HK-2 (cell line): ENCODE measurements at regions not wholly inside any gene's neighbourhood (a gene's known extent, or its start where the extent isn't known, plus 50 kb on each side); places are given as distances from the start of the nearest gene placed in this dataset.
A peak's percentile ranks its signal among the peaks of the same experiment; 100 is the strongest.
"Not testable (repeated sequence)": the region's sequence is repeated elsewhere in the genome, so short reads cannot be mapped to it uniquely, and the experiment has no call there.

Experiments
- DNase-seq: peaks from one replicate; pipeline ENCODE4 v3.0.0-alpha.2; 2018; ENCODE audit not compliant: unreplicated experiment

GRCh38 chr2:44086629-44087028 lies 82.0 kb upstream of the PPM1B start:
- DNase-seq: no peak

GRCh38 chr2:44087036-44087713 lies 81.5 kb upstream of the PPM1B start:
- peak; percentile 87 for DNase-seq

- DNase-seq: no peak
These were observed 81.0 kb upstream of the PPM1B start for GRCh38 chr2:44087714-44088092.

- DNase-seq: not testable (repeated sequence)
These were observed 76.2 kb upstream of the PPM1B start for GRCh38 chr2:44092519-44092918.

- DNase-seq: no peak
These were observed 74.7 kb upstream of the PPM1B start for GRCh38 chr2:44093970-44094369.

GRCh38 chr2:44097322-44097907 lies 71.3 kb upstream of the PPM1B start:
- DNase-seq: no peak

GRCh38 chr2:44098050-44098449 lies 70.6 kb upstream of the PPM1B start:
- no peak for DNase-seq

GRCh38 chr2:44098891-44099290 lies 69.8 kb upstream of the PPM1B start:
- DNase-seq: no peak

- peak; percentile 76 for DNase-seq
These were observed 68.3 kb upstream of the PPM1B start for GRCh38 chr2:44100351-44100750.

GRCh38 chr2:44101246-44101645 lies 67.4 kb upstream of the PPM1B start:
- no peak for DNase-seq

GRCh38 chr2:44102790-44103562 lies 65.7 kb upstream of the PPM1B start:
- DNase-seq: no peak

- no peak for DNase-seq
These were observed 65.0 kb upstream of the PPM1B start for GRCh38 chr2:44103639-44104038.

GRCh38 chr2:44104855-44105271 lies 63.8 kb upstream of the PPM1B start:
- DNase-seq: no peak

- DNase-seq: not testable (repeated sequence)
These were observed 62.2 kb upstream of the PPM1B start for GRCh38 chr2:44106509-44106908.

GRCh38 chr2:44107086-44107740 lies 61.5 kb upstream of the PPM1B start:
- no peak for DNase-seq

- DNase-seq: no peak
These were observed 60.7 kb upstream of the PPM1B start for GRCh38 chr2:44107974-44108373.

GRCh38 chr2:44109166-44109565 lies 59.5 kb upstream of the PPM1B start:
- DNase-seq: no peak

- DNase-seq: no peak
These were observed 58.2 kb upstream of the PPM1B start for GRCh38 chr2:44110444-44110843.

GRCh38 chr2:44112096-44112495 lies 56.6 kb upstream of the PPM1B start:
- DNase-seq: no peak

GRCh38 chr2:44116319-44116718 lies 52.4 kb upstream of the PPM1B start:
- DNase-seq: no peak

- no peak for DNase-seq
These were observed 50.4 kb upstream of the PPM1B start for GRCh38 chr2:44118257-44118656.
